Effector memory CD4-positive, alpha-beta T cell (primary cell): ENCODE measurements at regions not wholly inside any gene's neighbourhood (a gene's known extent, or its start where the extent isn't known, plus 50 kb on each side); places are given as distances from the start of the nearest gene placed in this dataset.

Source experiments
- DNase-seq, 3 donors: peaks; one replicate each; pipeline ENCODE4 v3.0.0-alpha.2; 2020
- H3K27ac ChIP-seq: 2 replicates; pipeline ENCODE4 v1.7.0; 2013; ENCODE audit warnings: mild to moderate bottlenecking, low read length, moderate library complexity; ENCODE audit not compliant: insufficient read depth, poor library complexity, severe bottlenecking
- H3K27me3 ChIP-seq: replicated peaks from 2 replicates; pipeline ENCODE4 v1.7.0; 2013; ENCODE audit warnings: mild to moderate bottlenecking, low read length; ENCODE audit not compliant: insufficient read depth, control insufficient read depth, poor library complexity, severe bottlenecking
- H3K36me3 ChIP-seq: 2 replicates; pipeline ENCODE4 v1.7.0; 2013; ENCODE audit warnings: mild to moderate bottlenecking, low read length, moderate library complexity; ENCODE audit not compliant: control insufficient read depth, insufficient read depth
- H3K4me1 ChIP-seq: 2 replicates; pipeline ENCODE4 v1.7.0; 2013; ENCODE audit warnings: low read length, mild to moderate bottlenecking; ENCODE audit not compliant: control insufficient read depth, insufficient read depth, poor library complexity, severe bottlenecking
- H3K4me3 ChIP-seq: 2 replicates; pipeline ENCODE4 v1.7.0; 2013; ENCODE audit warnings: low read length, low read depth, mild to moderate bottlenecking; ENCODE audit not compliant: insufficient read depth, poor library complexity, severe bottlenecking
- H3K9me3 ChIP-seq: 2 replicates; pipeline ENCODE4 v1.7.0; 2013; ENCODE audit warnings: mild to moderate bottlenecking, low read length, moderate library complexity; ENCODE audit not compliant: control insufficient read depth

DNA sequence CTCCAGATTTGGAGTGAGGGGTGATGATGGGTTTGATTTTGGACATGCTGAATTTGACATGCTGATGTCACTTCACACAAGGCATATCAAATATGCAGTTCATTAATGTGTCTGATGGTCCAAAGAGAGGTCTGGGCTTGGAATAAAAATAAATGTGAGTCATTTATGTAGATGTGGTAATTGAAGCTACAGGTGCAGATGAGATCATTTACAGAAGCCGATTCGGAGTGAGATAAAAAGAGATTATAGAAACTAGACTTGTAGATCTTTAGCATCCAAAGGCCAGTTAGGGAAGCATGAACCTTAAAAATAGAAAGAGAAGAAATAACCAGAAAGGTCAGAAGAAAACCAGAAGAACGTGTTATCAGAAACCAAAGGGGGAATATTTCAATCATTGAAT lies 350.9 kb upstream of the ZP4 start:
- no peaks in the 10 kb centered on the region for H3K4me1 ChIP-seq

DNA sequence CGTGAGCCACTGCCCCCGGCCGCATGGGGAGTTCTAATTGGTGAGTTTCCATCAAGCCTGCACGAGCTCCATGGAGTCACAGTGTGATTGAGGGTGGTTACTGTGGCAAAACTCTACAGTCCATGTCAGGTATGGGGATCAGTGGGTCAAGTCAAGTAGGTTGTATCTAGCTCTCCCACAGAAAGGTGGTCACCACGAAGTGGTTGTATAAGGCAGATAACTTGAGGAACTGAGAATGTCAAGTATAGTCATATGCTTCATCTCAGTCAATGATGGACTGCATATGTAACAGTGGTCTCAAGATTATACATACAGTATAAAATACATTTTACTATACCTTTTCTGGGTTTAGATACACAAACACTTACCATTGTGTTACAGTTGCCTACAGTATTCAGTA lies 348.6 kb upstream of the ZP4 start:
- Histone ChIP-seq H3K9me3 (no peaks in the 10 kb centered on the region), H3K27me3 (no peaks in the 10 kb centered on the region), H3K4me1 (no peaks in the 10 kb centered on the region), H3K4me3 (no peak overlapping the region), H3K36me3 (no peaks in the 10 kb centered on the region), H3K27ac (no peak overlapping the region)
- DNase-seq, result no peak

More for the DNA sequence above, 350.9 kb upstream of the ZP4 start:
- no peaks in the 10 kb centered on the region for H3K27me3 ChIP-seq
- H3K36me3 ChIP-seq, result no peaks in the 10 kb centered on the region
- H3K27ac ChIP-seq, result no peak overlapping the region
- no peak for DNase-seq
- no peaks in the 10 kb centered on the region for H3K9me3 ChIP-seq
- no peak overlapping the region for H3K4me3 ChIP-seq

GRCh38 chr1:238233966-238234365 lies 343.2 kb upstream of the ZP4 start:
- DNase-seq, result no peak
- H3K4me1 ChIP-seq, result no peaks in the 10 kb centered on the region

DNA sequence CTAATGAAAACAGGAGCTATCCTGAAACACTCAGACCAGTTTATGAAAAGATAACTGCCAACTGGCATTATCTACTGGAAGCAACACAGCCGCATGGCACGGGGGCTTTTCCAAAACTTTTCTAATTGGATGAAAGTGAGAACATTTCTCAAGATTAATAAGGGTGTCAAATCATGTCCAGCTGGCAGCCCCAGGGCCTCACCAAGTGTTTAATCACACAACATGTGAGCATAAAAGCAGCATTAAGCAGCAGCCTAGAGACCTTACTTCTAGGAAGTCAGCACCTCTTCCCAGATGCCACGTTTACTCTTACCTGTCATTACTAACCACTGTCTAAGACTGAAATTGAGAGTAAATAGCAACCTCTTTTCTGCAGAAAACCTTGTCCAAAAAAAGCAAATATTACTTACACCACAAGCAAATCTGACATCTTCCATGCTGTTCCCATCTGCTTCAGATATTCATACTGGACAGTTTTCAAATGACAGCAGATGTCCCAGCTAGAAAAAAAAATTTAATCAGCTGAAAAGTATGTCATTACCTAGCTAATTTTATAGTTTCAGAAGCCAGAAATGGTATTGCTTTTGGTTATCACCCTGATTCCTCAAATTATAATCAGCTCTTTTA lies 341.5 kb upstream of the ZP4 start:
- H3K27me3 ChIP-seq, result no peaks in the 10 kb centered on the region
- DNase-seq, result no peak
- H3K4me1 ChIP-seq, result no peaks in the 10 kb centered on the region
- no peak overlapping the region for H3K4me3 ChIP-seq
- H3K27ac ChIP-seq, result no peak overlapping the region
- no peaks in the 10 kb centered on the region for H3K9me3 ChIP-seq
- no peaks in the 10 kb centered on the region for H3K36me3 ChIP-seq

More at GRCh38 chr1:238233966-238234365, 343.2 kb upstream of the ZP4 start:
- Histone ChIP-seq H3K36me3 (no peaks in the 10 kb centered on the region), H3K4me3 (no peak overlapping the region), H3K9me3 (no peaks in the 10 kb centered on the region), H3K27ac (no peak overlapping the region), H3K27me3 (no peaks in the 10 kb centered on the region)

GRCh38 chr1:238226810-238227209 lies 336.1 kb upstream of the ZP4 start:
- Histone ChIP-seq H3K27ac (no peak overlapping the region), H3K4me1 (no peaks in the 10 kb centered on the region), H3K4me3 (no peak overlapping the region), H3K9me3 (no peaks in the 10 kb centered on the region), H3K36me3 (no peaks in the 10 kb centered on the region), H3K27me3 (no peaks in the 10 kb centered on the region)
- no peak for DNase-seq

GRCh38 chr1:238223076-238223640 lies 332.4 kb upstream of the ZP4 start:
- Histone ChIP-seq H3K36me3 (no peaks in the 10 kb centered on the region), H3K4me1 (no peaks in the 10 kb centered on the region), H3K27ac (no peak overlapping the region), H3K27me3 (no peaks in the 10 kb centered on the region), H3K9me3 (no peaks in the 10 kb centered on the region), H3K4me3 (no peak overlapping the region)
- no peak for DNase-seq

- Histone ChIP-seq H3K27me3 (no peaks in the 10 kb centered on the region), H3K36me3 (no peaks in the 10 kb centered on the region), H3K27ac (no peak overlapping the region), H3K4me1 (no peaks in the 10 kb centered on the region), H3K9me3 (no peaks in the 10 kb centered on the region), H3K4me3 (no peak overlapping the region)
- no peak for DNase-seq
Measured at GRCh38 chr1:238221738-238222137, 331.0 kb upstream of the ZP4 start.

GRCh38 chr1:238214449-238214848 lies 323.7 kb upstream of the ZP4 start:
- no peaks in the 10 kb centered on the region for H3K36me3 ChIP-seq
- DNase-seq, result no peak

GRCh38 chr1:238205045-238205662 lies 314.4 kb upstream of the ZP4 start:
- no peaks in the 10 kb centered on the region for H3K36me3 ChIP-seq
- H3K27me3 ChIP-seq, result no peaks in the 10 kb centered on the region
- peaks cover 1% of the 10 kb centered on the region for H3K9me3 ChIP-seq
- no peaks in the 10 kb centered on the region for H3K4me1 ChIP-seq
- H3K4me3 ChIP-seq, result no peak overlapping the region
- DNase-seq, result no peak
- no peak overlapping the region for H3K27ac ChIP-seq

More at GRCh38 chr1:238214449-238214848, 323.7 kb upstream of the ZP4 start:
- no peaks in the 10 kb centered on the region for H3K4me1 ChIP-seq
- no peak overlapping the region for H3K4me3 ChIP-seq
- H3K9me3 ChIP-seq, result peaks cover 4% of the 10 kb centered on the region
- H3K27ac ChIP-seq, result no peak overlapping the region
- H3K27me3 ChIP-seq, result no peaks in the 10 kb centered on the region

DNA sequence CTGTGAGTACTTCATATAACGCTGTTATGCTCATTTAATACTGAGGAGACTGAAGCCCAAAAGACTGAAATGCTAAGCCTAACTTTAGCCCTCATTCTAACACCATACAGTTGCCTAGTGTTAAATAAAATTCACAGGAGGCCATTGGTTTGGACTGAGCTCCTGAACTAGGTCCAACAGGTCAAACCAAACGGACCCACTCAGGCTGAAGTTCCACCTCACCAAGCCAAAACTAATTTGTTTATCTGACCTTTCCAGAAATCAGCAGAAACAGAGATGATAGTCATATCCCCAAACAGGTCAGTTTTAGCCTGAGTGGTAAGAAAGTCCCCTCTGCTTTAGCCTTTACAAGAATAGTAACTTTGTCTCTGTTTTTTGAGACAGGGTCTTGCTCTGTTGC lies 311.3 kb upstream of the ZP4 start:
- no peaks in the 10 kb centered on the region for H3K27me3 ChIP-seq
- no peaks in the 10 kb centered on the region for H3K4me1 ChIP-seq
- no peak overlapping the region for H3K4me3 ChIP-seq
- no peak overlapping the region for H3K27ac ChIP-seq
- H3K9me3 ChIP-seq, result no peaks in the 10 kb centered on the region
- DNase-seq, result no peak
- H3K36me3 ChIP-seq, result no peaks in the 10 kb centered on the region
